ENCODE measurements at regions not wholly inside any gene's neighbourhood (a gene's known extent, or its start where the extent isn't known, plus 50 kb on each side); places are given as distances from the start of the nearest gene placed in this dataset.

DNA sequence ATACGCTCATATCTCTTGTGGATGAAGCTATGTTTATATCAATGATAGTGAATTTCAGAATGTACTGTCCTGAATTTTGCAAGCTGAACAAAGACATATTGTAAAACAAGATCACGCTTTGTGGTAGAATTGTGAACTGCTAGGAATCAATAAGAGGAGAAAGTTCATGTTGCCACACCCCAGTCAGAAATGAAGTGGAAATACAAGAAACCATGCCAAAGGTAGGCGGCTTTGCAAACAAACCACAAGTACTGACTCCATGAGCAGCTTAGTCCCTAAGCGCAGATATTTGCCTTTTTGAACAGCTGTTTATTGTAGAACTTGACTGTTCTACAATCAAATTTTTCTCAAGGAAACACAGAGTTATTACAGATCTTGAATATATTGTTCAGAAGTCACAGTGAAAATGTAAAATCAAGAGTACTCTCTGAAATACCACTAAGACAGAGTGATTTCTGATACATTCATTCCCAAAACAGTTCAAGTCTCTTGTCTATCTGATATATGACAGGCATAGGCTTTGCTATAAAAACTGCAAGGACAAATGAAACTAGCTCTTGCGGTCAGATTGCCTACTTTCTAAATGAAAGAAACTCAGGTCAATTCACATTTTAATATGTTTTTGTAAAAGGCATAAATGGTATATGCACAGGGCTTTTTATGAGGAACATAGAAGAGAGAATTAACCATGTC, 120.9 kb upstream of the CDH19 start:
- H4K20me1 ChIP-seq (replicated peaks in 1 of 2; ENCODE audit: control insufficient read depth in 1 of 2, insufficient read depth in 2 of 2, low read length in 2 of 2) = no peaks in the 10 kb centered on the region
- CTCF ChIA-PET (ENCODE audit: partially characterized antibody) = interaction anchor here (1.0 to 1.5 kb wide), 2 partner anchors 34 to 176 kb away, joined by 3 to 5 read pairs; no protein-coding TSS in a partner anchor
- TF ChIP-seq RAD21 (IDR thresholded peaks at IDR 0.05 in 1 of 2, conservative IDR thresholded peaks at IDR 0.05 in 1 of 2; ENCODE audit: low read depth in 2 of 2, low read length in 2 of 2) (no peak), KDM1A (IDR thresholded peaks at IDR 0.05; ENCODE audit: borderline replicate concordance, low read length) (no peak), NRF1 (IDR thresholded peaks at IDR 0.05; ENCODE audit: low read depth, low read length) (no peak), TAF7 (optimal IDR thresholded peaks at IDR 0.05; ENCODE audit: borderline replicate concordance, low read depth, low read length) (no peak), HDAC2 (IDR thresholded peaks at IDR 0.05; ENCODE audit: borderline replicate concordance in 1 of 2, low read depth in 2 of 2, low read length in 2 of 2) (no peak), SP2 (IDR thresholded peaks at IDR 0.05; ENCODE audit: low read length) (no peak), RBBP5 (IDR thresholded peaks at IDR 0.05; ENCODE audit: borderline replicate concordance, low read depth, low read length) (no peak), SAP30 (IDR thresholded peaks at IDR 0.05; ENCODE audit: insufficient read depth, insufficient replicate concordance, low read length) (no peak), CREB1 (IDR thresholded peaks at IDR 0.05) (no peak), ATF2 (IDR thresholded peaks at IDR 0.05; ENCODE audit: low read length) (no peak), RFX5 (IDR thresholded peaks at IDR 0.05; ENCODE audit: borderline replicate concordance, low read depth, low read length) (no peak)

More for the DNA sequence above, 120.9 kb upstream of the CDH19 start:
- no peak overlapping the region for H3K56ac ChIP-seq (replicated peaks; ENCODE audit: insufficient read length, low read depth, low read length)
- no peak overlapping the region for H2BK120ac ChIP-seq (replicated peaks; ENCODE audit: low read depth, low read length)
- H2AFZ ChIP-seq (ENCODE audit: low read length) = no peak overlapping the region
- POLR2A ChIA-PET (ENCODE audit: partially characterized antibody) = interaction anchor here (0.8 kb wide), 1 partner anchor 33 kb away, joined by 3 read pairs; no protein-coding TSS in a partner anchor
- no peak overlapping the region for H3K4me3 ChIP-seq (ENCODE audit: extremely low read depth in 1 of 4, insufficient read depth in 2 of 4, low read depth in 3 of 4, low read length in 4 of 4)
- no peak overlapping the region for H2BK20ac ChIP-seq (ENCODE audit: low read length)
- no peak overlapping the region for H3K23ac ChIP-seq (ENCODE audit: insufficient read length)
- no peak overlapping the region for H3K14ac ChIP-seq (ENCODE audit: insufficient read length)
- 67% methylated on average over 5 of the region's 5 CpGs; no CpG with 5 or more reads in 1 of the 2 experiments for WGBS, 2 experiments (ENCODE audit: extremely low coverage in 1 of 2, insufficient coverage in 1 of 2, insufficient read length in 1 of 2, insufficient replicate concordance in 2 of 2, low coverage in 1 of 2, low lambda C conversion rate in 2 of 2, missing lambda C conversion rate in 1 of 2)
- no peak overlapping the region for H4K8ac ChIP-seq (ENCODE audit: extremely low read depth, insufficient read depth, low read length)
- no peaks in the 10 kb centered on the region for H3K79me2 ChIP-seq (ENCODE audit: control insufficient read depth in 1 of 2, insufficient read depth in 2 of 2, low read length in 2 of 2)
- no peak overlapping the region for H2AK5ac ChIP-seq (ENCODE audit: low read depth, low read length)
- H4K91ac ChIP-seq (replicated peaks; ENCODE audit: insufficient read length, low read length) = no peak overlapping the region
- H3K79me1 ChIP-seq (ENCODE audit: low read depth, low read length) = no peaks in the 10 kb centered on the region
- no peak overlapping the region for H3K4me2 ChIP-seq (ENCODE audit: insufficient read depth in 1 of 2, low read depth in 2 of 2, low read length in 2 of 2)
- no peaks in the 10 kb centered on the region for H3K23me2 ChIP-seq (ENCODE audit: low read depth, low read length)
- H3K36me3 ChIP-seq (ENCODE audit: control insufficient read depth in 2 of 4, insufficient read depth in 4 of 4, low read length in 3 of 4) = no peaks in the 10 kb centered on the region
- H3K27me3 ChIP-seq (replicated peaks in 1 of 4; ENCODE audit: control insufficient read depth in 3 of 4, extremely low read depth in 1 of 4, insufficient read depth in 3 of 4, low read length in 3 of 4) = no peaks in the 10 kb centered on the region
- H2BK15ac ChIP-seq (ENCODE audit: low read length) = no peak overlapping the region
- no peaks in the 10 kb centered on the region for H3K4me1 ChIP-seq (replicated peaks in 1 of 4; ENCODE audit: control insufficient read depth in 3 of 4, insufficient read depth in 4 of 4, low read length in 3 of 4)
- peak overlapping the region in 1 of 4 experiments; percentile 13; a peak in 1 of 7 replicates for H3K9ac ChIP-seq (replicated peaks in 1 of 4; ENCODE audit: extremely low read depth in 1 of 4, low read depth in 3 of 4, low read length in 3 of 4)
- no peak overlapping the region for H3K4ac ChIP-seq (replicated peaks; ENCODE audit: insufficient read length, low read depth, low read length)
- no peaks in the 10 kb centered on the region for H3K9me3 ChIP-seq (ENCODE audit: insufficient read depth in 2 of 2, low read depth in 1 of 2, low read length in 1 of 2)
- no peak overlapping the region for H3K18ac ChIP-seq (ENCODE audit: extremely low read depth, low read length)
- H2BK12ac ChIP-seq (ENCODE audit: low read depth, low read length) = no peak overlapping the region
- H3K27ac ChIP-seq (ENCODE audit: low read depth, low read length) = no peak overlapping the region
- no peak overlapping the region for H2BK5ac ChIP-seq (ENCODE audit: low read depth, low read length)
- FAIRE-seq (no peak), DNase-seq (ENCODE audit: low read depth in 1 of 2, low spot score in 2 of 2) (no peak)
- H4K5ac ChIP-seq (ENCODE audit: insufficient read length, low read depth, low read length) = no peak overlapping the region

Data from H1 (cell line).